ENCODE measurements at regions not wholly inside any gene's neighbourhood (a gene's known extent, or its start where the extent isn't known, plus 50 kb on each side); places are given as distances from the start of the nearest gene placed in this dataset.

- no peak overlapping the region for H3K4me3 ChIP-seq (ENCODE audit: low read depth, low read length)
- DNase-seq (ENCODE audit: low read depth), result no peak
- TF ChIP-seq CTCF (IDR thresholded peaks at IDR 0.05; ENCODE audit: low read depth, low read length, missing control alignments), result no peak
Measured at GRCh38 chr3:189534531-189534930, 96.7 kb upstream of the TP63 start.

- no peak overlapping the region for H3K4me3 ChIP-seq (ENCODE audit: low read depth, low read length)
- DNase-seq (ENCODE audit: low read depth), result no peak
- no peak for TF ChIP-seq CTCF (IDR thresholded peaks at IDR 0.05; ENCODE audit: low read depth, low read length, missing control alignments)
Measured at GRCh38 chr3:189537135-189537534, 94.1 kb upstream of the TP63 start.

- H3K4me3 ChIP-seq (ENCODE audit: low read depth, low read length), result no peak overlapping the region
- TF ChIP-seq CTCF (IDR thresholded peaks at IDR 0.05; ENCODE audit: low read depth, low read length, missing control alignments), result no peak
- no peak for DNase-seq (ENCODE audit: low read depth)
Measured at GRCh38 chr3:189547448-189547847, 83.7 kb upstream of the TP63 start.

- H3K4me3 ChIP-seq (ENCODE audit: low read depth, low read length), result no peak overlapping the region
- no peak for TF ChIP-seq CTCF (IDR thresholded peaks at IDR 0.05; ENCODE audit: low read depth, low read length, missing control alignments)
- no peak for DNase-seq (ENCODE audit: low read depth)
Measured at GRCh38 chr3:189548053-189548452, 83.1 kb upstream of the TP63 start.

GRCh38 chr3:189551007-189551406 is 80.2 kb upstream of the TP63 start:
- no peak for TF ChIP-seq CTCF (IDR thresholded peaks at IDR 0.05; ENCODE audit: low read depth, low read length, missing control alignments)
- DNase-seq (ENCODE audit: low read depth), result no peak
- no peak overlapping the region for H3K4me3 ChIP-seq (ENCODE audit: low read depth, low read length)

GRCh38 chr3:189554868-189555557 is 76.2 kb upstream of the TP63 start:
- no peak overlapping the region for H3K4me3 ChIP-seq (ENCODE audit: low read depth, low read length)
- no peak for TF ChIP-seq CTCF (IDR thresholded peaks at IDR 0.05; ENCODE audit: low read depth, low read length, missing control alignments)
- no peak for DNase-seq (ENCODE audit: low read depth)

GRCh38 chr3:189555558-189555881 is 75.7 kb upstream of the TP63 start:
- no peak for DNase-seq (ENCODE audit: low read depth)
- no peak for TF ChIP-seq CTCF (IDR thresholded peaks at IDR 0.05; ENCODE audit: low read depth, low read length, missing control alignments)
- H3K4me3 ChIP-seq (ENCODE audit: low read depth, low read length), result no peak overlapping the region
